GM18868 (cell line): ENCODE measurements at regions not wholly inside any gene's neighbourhood (a gene's known extent, or its start where the extent isn't known, plus 50 kb on each side); places are given as distances from the start of the nearest gene placed in this dataset.

Source experiments
- ATAC-seq: cut with Tn5 transposase; IDR thresholded peaks from one replicate; pipeline ENCODE4 v1.9.1; 2021; ENCODE audit warnings: mild to moderate bottlenecking, moderate library complexity; ENCODE audit not compliant: unreplicated experiment

DNA sequence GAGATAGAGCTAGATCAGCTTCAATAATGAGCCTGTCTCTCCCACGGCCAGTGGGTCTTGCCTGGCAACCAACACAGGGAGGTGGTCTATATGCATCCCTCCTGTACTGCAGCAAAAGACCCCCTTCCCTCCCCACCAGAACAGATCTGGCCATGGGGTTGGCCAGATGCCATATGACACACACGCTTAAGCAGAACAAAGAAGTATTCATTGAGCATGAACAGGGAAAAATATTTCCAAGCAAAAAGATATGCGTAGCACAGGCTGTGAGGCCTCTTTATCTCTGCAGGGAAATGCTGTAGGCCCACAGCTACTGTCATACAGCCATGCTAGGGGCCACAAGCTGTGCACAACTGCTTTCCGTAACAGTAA lies 73.4 kb upstream of the NRSN1 start:
- no peak for ATAC-seq

DNA sequence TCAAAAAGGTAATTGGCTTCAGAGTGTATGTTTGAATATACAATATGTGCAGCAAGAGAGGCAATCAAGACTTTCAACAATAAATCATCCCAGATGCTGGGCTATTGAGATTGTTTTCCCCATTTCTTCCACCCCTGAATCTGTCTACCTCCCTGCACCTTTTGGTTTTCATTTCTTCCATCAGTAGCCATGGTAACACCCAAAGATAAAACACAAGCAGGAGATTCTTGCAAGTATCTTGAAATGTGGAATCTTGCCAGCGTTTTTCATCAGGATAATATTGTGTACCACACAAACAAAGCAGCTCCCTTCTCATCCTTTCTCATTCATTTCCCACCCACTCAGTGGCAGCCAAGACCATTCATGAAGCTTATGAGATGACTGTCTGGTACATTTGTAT lies 73.0 kb upstream of the NRSN1 start:
- no peak for ATAC-seq

DNA sequence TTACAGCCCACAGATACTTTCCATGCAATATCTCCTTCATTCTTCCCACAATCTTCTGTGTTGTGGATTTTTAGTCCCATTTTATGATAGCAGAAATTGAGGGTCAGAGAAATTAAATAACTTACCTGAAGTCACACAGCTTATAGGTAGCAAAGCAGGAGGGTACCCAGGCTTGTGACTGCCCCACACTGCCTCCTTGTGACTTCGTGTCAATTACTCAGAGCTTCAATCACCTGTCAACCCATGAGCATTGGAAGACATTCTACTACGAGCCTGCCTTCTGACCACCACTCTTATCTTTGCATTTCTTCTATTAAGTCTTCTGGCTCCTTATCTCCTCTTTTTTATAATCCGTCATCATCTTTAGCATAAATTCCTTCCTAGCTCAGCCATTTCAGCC lies 71.6 kb upstream of the NRSN1 start:
- no peak for ATAC-seq

DNA sequence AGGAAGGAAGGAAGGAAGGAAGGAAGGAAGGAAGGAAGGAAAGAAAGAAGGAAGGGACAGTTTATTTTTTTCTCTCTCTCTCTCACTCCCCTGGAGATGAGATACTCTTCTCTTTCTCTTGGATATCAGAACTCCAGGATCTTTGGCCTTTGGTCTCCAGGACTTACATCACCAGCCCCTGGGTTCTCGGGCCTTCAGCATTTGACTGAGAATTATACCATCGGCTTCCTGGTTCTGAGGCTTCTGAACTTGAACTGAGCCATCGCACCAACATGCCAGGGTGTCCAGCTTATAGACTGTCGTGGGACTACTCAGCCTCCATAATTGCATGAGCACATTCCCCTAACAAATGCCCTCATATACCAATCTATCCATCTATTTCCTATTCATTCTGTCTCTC lies 69.4 kb upstream of the NRSN1 start:
- no peak for ATAC-seq

DNA sequence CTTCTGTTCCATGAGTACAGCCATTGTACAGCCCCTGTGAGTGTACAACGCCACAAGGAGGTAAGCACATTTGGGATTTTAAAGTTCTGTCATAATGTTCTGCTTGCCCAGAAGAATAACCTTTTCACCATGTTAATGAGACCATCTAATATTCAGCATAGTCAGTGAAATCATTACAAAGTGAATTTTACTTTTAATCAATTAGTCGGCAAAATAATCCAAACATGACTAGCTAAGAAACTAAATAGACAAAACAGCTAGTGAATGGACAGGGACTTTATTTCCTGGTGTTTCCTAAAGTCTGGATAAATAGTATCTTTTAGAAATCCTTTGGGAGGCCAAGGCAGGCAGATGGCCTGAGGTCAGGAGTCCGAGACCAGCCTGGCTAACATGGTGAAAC lies 69.0 kb upstream of the NRSN1 start:
- no peak for ATAC-seq

DNA sequence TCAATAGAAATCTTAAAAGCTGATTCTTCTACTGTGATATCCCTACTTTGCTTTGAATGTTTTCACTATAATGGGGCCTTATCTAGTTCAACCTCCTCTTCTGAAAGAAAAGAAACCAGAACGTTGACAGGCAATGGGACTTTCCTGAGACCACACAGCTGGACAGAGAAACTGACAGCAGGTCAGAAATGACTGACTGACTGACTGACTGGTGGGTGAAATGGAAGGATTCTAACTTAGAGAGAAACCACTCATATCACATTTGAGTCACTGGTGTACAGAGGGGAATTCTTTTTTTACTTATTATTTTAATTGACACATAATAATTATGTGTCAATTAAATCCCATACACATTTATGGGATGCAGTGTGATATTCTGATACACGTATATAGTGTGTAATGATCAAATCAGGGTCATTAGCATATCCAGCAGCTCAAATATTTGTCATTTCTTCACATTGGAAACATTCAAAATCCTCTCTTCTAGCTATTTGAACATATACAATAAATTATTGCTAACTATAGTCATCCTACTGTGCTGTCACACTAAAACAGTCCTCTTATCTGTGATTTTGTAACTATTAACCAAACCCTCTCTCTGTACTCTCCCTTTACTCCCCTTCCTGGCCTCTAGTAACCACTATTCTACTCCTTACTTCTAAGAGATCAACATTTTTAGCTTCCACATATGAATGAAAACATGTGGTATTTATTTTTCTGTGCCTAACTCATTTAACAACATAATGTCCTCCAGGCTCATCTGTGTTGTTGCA lies 64.8 kb upstream of the NRSN1 start:
- peak; percentile 97 for ATAC-seq

DNA sequence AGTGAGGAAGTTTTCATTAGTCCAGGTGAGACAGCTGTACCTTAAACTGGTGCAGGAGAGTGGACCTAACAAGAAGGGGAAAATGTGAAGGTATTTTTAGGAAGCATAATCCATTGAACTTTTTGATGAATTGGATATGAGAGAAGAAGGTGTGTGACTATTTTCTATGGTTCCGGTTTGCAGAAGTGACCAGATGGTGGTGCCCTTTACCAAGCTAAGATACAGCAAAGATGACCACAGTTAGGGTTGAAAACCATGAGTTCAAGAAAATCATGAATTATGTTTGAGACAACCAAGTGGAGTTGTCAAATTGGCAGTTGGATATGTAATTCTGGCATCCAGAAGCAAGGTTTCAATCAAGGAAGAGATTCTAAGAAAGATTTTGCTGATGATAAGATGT lies 61.9 kb upstream of the NRSN1 start:
- ATAC-seq = no peak

DNA sequence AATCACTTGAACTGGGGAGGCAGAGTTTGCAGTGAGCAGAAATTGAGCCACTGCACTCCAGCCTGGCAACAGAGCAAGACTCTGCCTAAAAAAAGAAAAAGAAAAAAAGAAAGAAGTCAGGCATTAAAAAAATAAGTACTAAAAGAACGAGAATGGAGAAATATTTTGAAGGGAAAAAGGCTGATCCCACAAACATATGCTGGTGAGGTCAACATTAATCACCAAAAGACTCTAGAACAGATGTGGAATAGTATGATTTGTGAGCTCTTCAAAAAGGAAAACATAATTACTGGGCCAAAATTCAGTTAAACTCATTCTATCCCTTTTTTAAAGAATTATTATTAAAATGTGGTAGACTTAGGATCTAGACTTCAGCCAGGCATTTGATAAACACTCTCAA lies 61.2 kb upstream of the NRSN1 start:
- no peak for ATAC-seq

DNA sequence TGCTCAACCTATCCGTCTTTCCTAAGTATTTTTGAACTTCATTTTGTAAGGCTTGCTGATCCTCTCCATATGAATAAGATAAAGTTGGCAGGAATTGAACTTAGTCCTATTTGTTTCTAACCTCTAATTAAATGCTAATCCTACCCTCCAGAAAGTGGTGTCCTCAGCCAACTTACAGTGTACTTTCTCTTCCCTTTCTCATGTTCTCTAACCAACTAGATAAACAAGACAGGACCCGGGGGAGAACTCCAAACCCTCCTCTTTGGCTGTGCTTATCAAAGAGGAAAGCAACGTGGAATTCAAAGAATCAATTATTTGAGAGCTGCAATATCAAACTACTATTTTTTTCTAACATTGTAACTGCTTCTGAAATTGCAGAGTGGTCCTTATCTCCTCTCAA lies 56.5 kb upstream of the NRSN1 start:
- no peak for ATAC-seq

GRCh38 chr6:24072038-24072746 lies 53.8 kb upstream of the NRSN1 start:
- peak; percentile 64 for ATAC-seq

DNA sequence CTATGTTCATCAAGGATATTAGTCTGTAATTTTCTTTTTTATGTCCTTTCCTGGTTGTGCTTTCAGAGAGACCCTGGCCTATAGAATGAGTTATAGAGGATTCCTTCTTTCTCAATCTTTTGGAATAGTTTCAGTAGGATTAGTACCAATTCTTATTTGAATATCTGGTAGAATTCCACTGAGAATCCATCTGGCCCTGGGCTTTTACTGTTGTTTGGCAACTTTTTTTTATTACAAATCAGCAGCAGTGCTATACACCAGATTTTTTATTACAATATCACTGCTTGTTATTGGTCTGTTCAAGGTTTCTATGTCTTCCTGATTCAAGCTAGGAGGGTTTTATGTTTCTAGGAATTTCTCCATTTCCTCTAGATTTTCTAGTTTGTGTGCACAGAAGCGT lies 50.0 kb upstream of the NRSN1 start:
- no peak for ATAC-seq
